ENCODE measurements at regions not wholly inside any gene's neighbourhood (a gene's known extent, or its start where the extent isn't known, plus 50 kb on each side); places are given as distances from the start of the nearest gene placed in this dataset.

- POLR2A ChIA-PET: no interaction called here
- ATAC-seq: no peak
- in situ Hi-C loops (cut with MboI): no loop called here
- SMC1A ChIA-PET (ENCODE audit: uncharacterized antibody, unreplicated experiment): no interaction called here
- no peaks in the 10 kb centered on the region for H3K27me3 ChIP-seq (replicated peaks in 1 of 2; ENCODE audit: control insufficient read depth in 2 of 2, insufficient read depth in 2 of 2, low read length in 1 of 2)
- H3K9me3 ChIP-seq (replicated peaks; ENCODE audit: control insufficient read depth, insufficient read depth, low read length): no peaks in the 10 kb centered on the region
- H3K36me3 ChIP-seq (ENCODE audit: control insufficient read depth in 2 of 2, insufficient read depth in 2 of 2, low read length in 1 of 2): no peaks in the 10 kb centered on the region
- H3K27ac ChIP-seq (ENCODE audit: control insufficient read depth, insufficient read depth): no peak overlapping the region
- intact Hi-C loops (cut with micrococcal nuclease; ENCODE audit: unreplicated experiment): no loop called here
- H3K79me2 ChIP-seq (ENCODE audit: control insufficient read depth, insufficient read depth, low read length): no peaks in the 10 kb centered on the region
- FAIRE-seq: no peak
- RAD21 ChIA-PET (ENCODE audit: unreplicated experiment): no interaction called here
- CTCF ChIA-PET: no interaction called here
- no peak overlapping the region for H3K4me3 ChIP-seq
- H3K4me2 ChIP-seq (ENCODE audit: control insufficient read depth, insufficient read depth): no peak overlapping the region
- no peak for DNase-seq (ENCODE audit: low read depth, low spot score)
- no TSS peak for BruUV-seq (replicated peaks)
- H2AFZ ChIP-seq (ENCODE audit: control insufficient read depth, low read depth, low read length): no peak overlapping the region
- no peak for TF ChIP-seq FOXK2 (IDR thresholded peaks at IDR 0.05)
- no peak for TF ChIP-seq NFIC (IDR thresholded peaks at IDR 0.05; ENCODE audit: low read depth, low read length)
- TF ChIP-seq WRNIP1 (IDR thresholded peaks at IDR 0.05; ENCODE audit: borderline replicate concordance, low read depth, low read length): no peak
- no peak for TF ChIP-seq EED (IDR thresholded peaks at IDR 0.05; ENCODE audit: low read depth)
- TF ChIP-seq MAX (IDR thresholded peaks at IDR 0.05; ENCODE audit: low read depth, low read length): no peak
- TF ChIP-seq SIN3A (IDR thresholded peaks at IDR 0.05; ENCODE audit: low read depth, low read length): no peak
- TF ChIP-seq RUNX3 (IDR thresholded peaks at IDR 0.05; ENCODE audit: low read length): no peak
- no peak for TF ChIP-seq TCF3 (IDR thresholded peaks at IDR 0.05; ENCODE audit: borderline replicate concordance, insufficient read depth, low read depth, low read length)
- TF ChIP-seq CHD1 (IDR thresholded peaks at IDR 0.05; ENCODE audit: low read depth, low read length): no peak
- no peak for TF ChIP-seq YY1 (IDR thresholded peaks at IDR 0.05; ENCODE audit: low read depth, low read length)
- TF ChIP-seq TCF7 (IDR thresholded peaks at IDR 0.05; ENCODE audit: borderline replicate concordance): no peak
- TF ChIP-seq GABPA (IDR thresholded peaks at IDR 0.05; ENCODE audit: low read depth): no peak
- no peak for TF ChIP-seq DPF2 (IDR thresholded peaks at IDR 0.05)
- no peak for TF ChIP-seq ZBED1 (IDR thresholded peaks at IDR 0.05; ENCODE audit: borderline replicate concordance)
- no peak for TF ChIP-seq ESRRA (IDR thresholded peaks at IDR 0.05; ENCODE audit: low read length)
- no peak for TF ChIP-seq ZNF592 (IDR thresholded peaks at IDR 0.05)
- TF ChIP-seq MLLT1 (IDR thresholded peaks at IDR 0.05): no peak
- TF ChIP-seq ZBTB11 (CRISPR knock-in tag; IDR thresholded peaks at IDR 0.05): no peak
- no peak for TF ChIP-seq ETV6 (conservative IDR thresholded peaks at IDR 0.05 in 1 of 2, IDR thresholded peaks at IDR 0.05 in 1 of 2; ENCODE audit: borderline replicate concordance in 1 of 2, low read depth in 1 of 2)
- no peaks in the 10 kb centered on the region for H4K20me1 ChIP-seq (ENCODE audit: control insufficient read depth, insufficient read depth)
- no peaks in the 10 kb centered on the region for H3K4me1 ChIP-seq (ENCODE audit: control insufficient read depth, insufficient read depth, low read length)
- H3K9ac ChIP-seq (ENCODE audit: control insufficient read depth, insufficient read depth, low read length): no peak overlapping the region
These were observed 213.3 kb downstream of the CBLN4 start for GRCh38 chr20:55792049-55792448.

All from GM12878 (cell line).